Inferior parietal cortex (tissue), 1 donor: ENCODE measurements at regions not wholly inside any gene's neighbourhood (a gene's known extent, or its start where the extent isn't known, plus 50 kb on each side); places are given as distances from the start of the nearest gene placed in this dataset.

ENCODE experiments used
- DNase-seq: peaks from one replicate; pipeline ENCODE4 v3.0.0-alpha.2; 2016; ENCODE audit errors: extremely low spot score

GRCh38 chr6:126747728-126748540 lies 370.5 kb upstream of the RSPO3 start:
- no peak for DNase-seq

- DNase-seq: no peak
These were observed 364.9 kb upstream of the RSPO3 start for GRCh38 chr6:126753606-126754005.

- no peak for DNase-seq
These were observed 356.6 kb upstream of the RSPO3 start for GRCh38 chr6:126761854-126762253.

GRCh38 chr6:126764104-126764503 lies 354.4 kb upstream of the RSPO3 start:
- no peak for DNase-seq

- DNase-seq: no peak
These were observed 353.8 kb upstream of the RSPO3 start for GRCh38 chr6:126764671-126765070.

GRCh38 chr6:126766820-126767219 lies 351.7 kb upstream of the RSPO3 start:
- no peak for DNase-seq

GRCh38 chr6:126767711-126768110 lies 350.8 kb upstream of the RSPO3 start:
- no peak for DNase-seq

- no peak for DNase-seq
These were observed 348.3 kb upstream of the RSPO3 start for GRCh38 chr6:126770176-126770575.

- DNase-seq: no peak
These were observed 345.2 kb upstream of the RSPO3 start for GRCh38 chr6:126773112-126773805.

GRCh38 chr6:126779331-126779730 lies 339.1 kb upstream of the RSPO3 start:
- DNase-seq: no peak

- DNase-seq: no peak
These were observed 336.9 kb upstream of the RSPO3 start for GRCh38 chr6:126781582-126781981.

GRCh38 chr6:126784161-126784790 lies 334.2 kb upstream of the RSPO3 start:
- no peak for DNase-seq

- no peak for DNase-seq
These were observed 332.2 kb upstream of the RSPO3 start for GRCh38 chr6:126786262-126786661.

GRCh38 chr6:126787635-126788034 lies 330.8 kb upstream of the RSPO3 start:
- no peak for DNase-seq

- no peak for DNase-seq
These were observed 329.6 kb upstream of the RSPO3 start for GRCh38 chr6:126788861-126789365.

GRCh38 chr6:126792340-126793085 lies 326.0 kb upstream of the RSPO3 start:
- DNase-seq: no peak

GRCh38 chr6:126795161-126795560 lies 323.3 kb upstream of the RSPO3 start:
- no peak for DNase-seq

- no peak for DNase-seq
These were observed 320.5 kb upstream of the RSPO3 start for GRCh38 chr6:126797981-126798380.

GRCh38 chr6:126803769-126804168 lies 314.7 kb upstream of the RSPO3 start:
- no peak for DNase-seq

GRCh38 chr6:126804332-126805064 lies 314.0 kb upstream of the RSPO3 start:
- peak; percentile 66 for DNase-seq

- no peak for DNase-seq
These were observed 312.6 kb upstream of the RSPO3 start for GRCh38 chr6:126805861-126806260.
